ENCODE measurements at regions not wholly inside any gene's neighbourhood (a gene's known extent, or its start where the extent isn't known, plus 50 kb on each side); places are given as distances from the start of the nearest gene placed in this dataset.

DNA sequence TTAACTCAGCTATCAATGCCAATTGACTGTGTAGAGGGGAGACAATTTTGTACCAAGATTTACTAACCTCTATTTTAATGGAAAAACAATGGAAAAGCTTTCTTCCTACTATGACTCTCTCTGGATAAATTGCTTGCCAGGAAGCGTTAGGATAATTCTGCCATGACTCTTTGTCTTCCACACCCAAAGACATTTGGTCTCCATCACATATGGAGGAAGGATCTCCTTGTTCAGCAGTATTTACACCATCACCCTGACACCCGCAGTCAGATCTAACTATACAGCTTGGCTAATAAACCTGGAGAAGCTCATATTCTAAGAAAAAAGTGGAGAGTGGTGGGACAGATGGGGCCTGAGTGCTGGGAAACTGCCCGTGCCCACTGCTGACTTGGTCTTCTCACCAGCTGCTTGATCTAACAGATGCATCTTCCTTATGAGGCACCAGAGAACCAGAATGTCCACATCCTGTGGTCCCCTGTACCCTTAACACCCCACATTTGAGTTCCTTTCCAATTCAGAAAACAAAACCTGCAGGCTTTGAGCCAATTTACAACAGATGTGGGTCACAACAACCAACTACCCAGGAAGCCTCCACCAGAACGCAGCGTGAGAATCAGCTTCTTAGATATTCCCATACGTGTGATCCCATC, 154.0 kb downstream of the DAD1 start:
- no peak for TF ChIP-seq EP300 (IDR thresholded peaks at IDR 0.05; ENCODE audit: borderline replicate concordance)
- TF ChIP-seq RAD21 (IDR thresholded peaks at IDR 0.05; ENCODE audit: low read depth): no peak
- TF ChIP-seq, protein P1, sequence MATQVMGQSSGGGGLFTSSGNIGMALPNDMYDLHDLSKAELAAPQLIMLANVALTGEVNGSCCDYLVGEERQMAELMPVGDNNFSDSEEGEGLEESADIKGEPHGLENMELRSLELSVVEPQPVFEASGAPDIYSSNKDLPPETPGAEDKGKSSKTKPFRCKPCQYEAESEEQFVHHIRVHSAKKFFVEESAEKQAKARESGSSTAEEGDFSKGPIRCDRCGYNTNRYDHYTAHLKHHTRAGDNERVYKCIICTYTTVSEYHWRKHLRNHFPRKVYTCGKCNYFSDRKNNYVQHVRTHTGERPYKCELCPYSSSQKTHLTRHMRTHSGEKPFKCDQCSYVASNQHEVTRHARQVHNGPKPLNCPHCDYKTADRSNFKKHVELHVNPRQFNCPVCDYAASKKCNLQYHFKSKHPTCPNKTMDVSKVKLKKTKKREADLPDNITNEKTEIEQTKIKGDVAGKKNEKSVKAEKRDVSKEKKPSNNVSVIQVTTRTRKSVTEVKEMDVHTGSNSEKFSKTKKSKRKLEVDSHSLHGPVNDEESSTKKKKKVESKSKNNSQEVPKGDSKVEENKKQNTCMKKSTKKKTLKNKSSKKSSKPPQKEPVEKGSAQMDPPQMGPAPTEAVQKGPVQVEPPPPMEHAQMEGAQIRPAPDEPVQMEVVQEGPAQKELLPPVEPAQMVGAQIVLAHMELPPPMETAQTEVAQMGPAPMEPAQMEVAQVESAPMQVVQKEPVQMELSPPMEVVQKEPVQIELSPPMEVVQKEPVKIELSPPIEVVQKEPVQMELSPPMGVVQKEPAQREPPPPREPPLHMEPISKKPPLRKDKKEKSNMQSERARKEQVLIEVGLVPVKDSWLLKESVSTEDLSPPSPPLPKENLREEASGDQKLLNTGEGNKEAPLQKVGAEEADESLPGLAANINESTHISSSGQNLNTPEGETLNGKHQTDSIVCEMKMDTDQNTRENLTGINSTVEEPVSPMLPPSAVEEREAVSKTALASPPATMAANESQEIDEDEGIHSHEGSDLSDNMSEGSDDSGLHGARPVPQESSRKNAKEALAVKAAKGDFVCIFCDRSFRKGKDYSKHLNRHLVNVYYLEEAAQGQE (IDR thresholded peaks at IDR 0.05; ENCODE audit: low read depth): no peak
- TF ChIP-seq TAF1 (IDR thresholded peaks at IDR 0.05; ENCODE audit: low read depth): no peak
- no peak for TF ChIP-seq YY1 (IDR thresholded peaks at IDR 0.05; ENCODE audit: low read depth)
- TF ChIP-seq CEBPB (IDR thresholded peaks at IDR 0.05): no peak
- TF ChIP-seq, protein P2, sequence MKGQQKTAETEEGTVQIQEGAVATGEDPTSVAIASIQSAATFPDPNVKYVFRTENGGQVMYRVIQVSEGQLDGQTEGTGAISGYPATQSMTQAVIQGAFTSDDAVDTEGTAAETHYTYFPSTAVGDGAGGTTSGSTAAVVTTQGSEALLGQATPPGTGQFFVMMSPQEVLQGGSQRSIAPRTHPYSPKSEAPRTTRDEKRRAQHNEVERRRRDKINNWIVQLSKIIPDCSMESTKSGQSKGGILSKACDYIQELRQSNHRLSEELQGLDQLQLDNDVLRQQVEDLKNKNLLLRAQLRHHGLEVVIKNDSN (IDR thresholded peaks at IDR 0.05): no peak
- no peak for TF ChIP-seq NFIC (IDR thresholded peaks at IDR 0.05)
- TF ChIP-seq ZBTB7A (IDR thresholded peaks at IDR 0.05; ENCODE audit: low read depth): no peak
- TF ChIP-seq CREB1 (IDR thresholded peaks at IDR 0.05; ENCODE audit: low read depth): no peak
- TF ChIP-seq, protein P3, sequence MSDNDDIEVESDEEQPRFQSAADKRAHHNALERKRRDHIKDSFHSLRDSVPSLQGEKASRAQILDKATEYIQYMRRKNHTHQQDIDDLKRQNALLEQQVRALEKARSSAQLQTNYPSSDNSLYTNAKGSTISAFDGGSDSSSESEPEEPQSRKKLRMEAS (IDR thresholded peaks at IDR 0.05): no peak
- no peak for TF ChIP-seq TCF12 (IDR thresholded peaks at IDR 0.05; ENCODE audit: low read depth)
- TF ChIP-seq EGR1 (IDR thresholded peaks at IDR 0.05): no peak
